HEK293 (cell line): ENCODE measurements at regions not wholly inside any gene's neighbourhood (a gene's known extent, or its start where the extent isn't known, plus 50 kb on each side); places are given as distances from the start of the nearest gene placed in this dataset.

Experiments
- SETDB1 ChIP-seq: IDR thresholded peaks from one replicate; pipeline ENCODE4 v1.6.1; 2017; ENCODE audit warnings: mild to moderate bottlenecking, low read length, moderate library complexity, mixed read lengths; ENCODE audit not compliant: insufficient read length
- TRIM28 ChIP-seq: IDR thresholded peaks from 2 replicates; pipeline ENCODE4 v1.6.1; 2011; ENCODE audit warnings: low read length, control low read depth, borderline replicate concordance
- ZNF747 ChIP-seq: fragments of 450-650 bp; formaldehyde crosslinking; IDR thresholded peaks from 2 replicates; pipeline ENCODE4 v1.5.1; 2016; ENCODE audit warnings: missing biosample characterization, missing genetic modification characterization

- TF ChIP-seq ZNF747 (tag by site-specific recombination) (no peak), TRIM28 (no peak), SETDB1 (no peak)
Measured at GRCh38 chr7:125834421-125834820, 904.8 kb upstream of the POT1 start.
